ENCODE measurements at regions not wholly inside any gene's neighbourhood (a gene's known extent, or its start where the extent isn't known, plus 50 kb on each side); places are given as distances from the start of the nearest gene placed in this dataset.
A peak's percentile ranks its signal among the peaks of the same experiment; 100 is the strongest.

DNA sequence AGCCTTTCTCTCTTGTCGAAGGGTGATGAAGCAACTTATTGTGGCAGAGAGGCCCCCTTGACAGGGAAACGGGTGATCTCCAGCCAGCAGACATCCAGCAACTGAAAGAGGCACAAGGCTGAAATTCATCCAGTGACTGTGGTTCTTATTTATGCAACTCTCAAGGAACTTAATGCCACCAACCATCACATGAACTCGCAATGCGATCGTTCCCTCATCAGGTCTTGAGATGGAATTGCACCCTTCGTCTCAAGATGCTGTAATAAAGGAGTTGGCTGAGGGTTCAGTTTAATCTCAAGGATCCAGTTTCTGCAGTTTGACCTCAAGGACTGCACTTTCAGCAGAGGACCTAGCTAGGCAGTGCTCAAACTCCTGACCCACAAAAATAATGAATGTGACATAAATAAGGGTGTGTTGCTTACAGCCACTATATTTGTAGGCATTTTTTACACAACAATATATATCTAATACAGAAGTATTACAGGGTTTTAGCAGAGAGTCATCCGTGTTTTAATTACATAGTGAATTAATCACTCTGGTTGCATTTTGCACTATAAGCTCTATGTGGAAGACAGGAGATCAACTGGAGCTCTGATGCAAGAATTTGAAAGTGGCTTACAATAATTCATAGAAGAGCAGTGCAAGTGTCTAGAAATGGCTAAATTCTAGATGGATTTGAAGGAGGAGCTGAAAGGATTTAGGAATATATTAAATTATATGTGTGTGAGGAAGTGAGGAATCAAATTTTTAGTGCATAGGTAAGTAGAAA is 957.8 kb upstream of the CTNND2 start:
- H3K9me3 ChIP-seq (ENCODE audit: insufficient read depth in 2 of 2, low read depth in 1 of 2, low read length in 1 of 2) = no peaks in the 10 kb centered on the region
- no peak overlapping the region for H4K8ac ChIP-seq (ENCODE audit: extremely low read depth, insufficient read depth, low read length)
- H3K36me3 ChIP-seq (ENCODE audit: control insufficient read depth in 2 of 4, insufficient read depth in 4 of 4, low read length in 3 of 4) = no peaks in the 10 kb centered on the region
- no peak overlapping the region for H3K23ac ChIP-seq (ENCODE audit: insufficient read length)
- CTCF ChIA-PET (ENCODE audit: partially characterized antibody) = interaction anchor here (0.6 to 1.0 kb wide), 4 partner anchors 10 to 201 kb away, joined by 3 to 4 read pairs (median 3); no protein-coding TSS in a partner anchor
- POLR2A ChIA-PET (ENCODE audit: partially characterized antibody) = no interaction called here
- 81% methylated on average over 7 of the region's 7 CpGs; no CpG with 5 or more reads in 1 of the 2 experiments for whole genome bisulfite sequencing, 2 experiments (ENCODE audit: extremely low coverage in 1 of 2, insufficient coverage in 1 of 2, insufficient read length in 1 of 2, insufficient replicate concordance in 2 of 2, low coverage in 1 of 2, low lambda C conversion rate in 2 of 2, missing lambda C conversion rate in 1 of 2)
- no peak overlapping the region for H4K5ac ChIP-seq (ENCODE audit: insufficient read length, low read depth, low read length)
- no peak overlapping the region for H3K18ac ChIP-seq (ENCODE audit: extremely low read depth, low read length)
- H3K79me1 ChIP-seq (ENCODE audit: low read depth, low read length) = no peaks in the 10 kb centered on the region
- H2BK12ac ChIP-seq (ENCODE audit: low read depth, low read length) = no peak overlapping the region; the same call in 1 of the 2 replicates
- no peak overlapping the region for H3K14ac ChIP-seq (ENCODE audit: insufficient read length)
- no peak overlapping the region for H2BK5ac ChIP-seq (ENCODE audit: low read depth, low read length)
- H2AK5ac ChIP-seq (ENCODE audit: low read depth, low read length) = no peak overlapping the region
- peaks cover 0 to 5% (median 0%) of the 10 kb centered on the region in 4 experiments; a peak in 2 of 7 replicates for H3K4me1 ChIP-seq (replicated peaks in 1 of 4; ENCODE audit: control insufficient read depth in 3 of 4, insufficient read depth in 4 of 4, low read length in 3 of 4)
- no peak overlapping the region for H2BK120ac ChIP-seq (replicated peaks; ENCODE audit: low read depth, low read length)
- FAIRE-seq (peak; percentile 84), DNase-seq (ENCODE audit: low read depth in 1 of 2, low spot score in 2 of 2) (peak in 1 of 2 experiments; percentile 15)
- H3K79me2 ChIP-seq (ENCODE audit: control insufficient read depth in 1 of 2, insufficient read depth in 2 of 2, low read length in 2 of 2) = no peaks in the 10 kb centered on the region
- no peak overlapping the region for H2BK20ac ChIP-seq (ENCODE audit: low read length)
- no peaks in the 10 kb centered on the region for H3K27me3 ChIP-seq (replicated peaks in 1 of 4; ENCODE audit: control insufficient read depth in 3 of 4, extremely low read depth in 1 of 4, insufficient read depth in 3 of 4, low read length in 3 of 4)
- H4K91ac ChIP-seq (replicated peaks; ENCODE audit: insufficient read length, low read length) = no peak overlapping the region
- H3K4me2 ChIP-seq (ENCODE audit: insufficient read depth in 1 of 2, low read depth in 2 of 2, low read length in 2 of 2) = no peak overlapping the region
- no peak overlapping the region for H3K9ac ChIP-seq (replicated peaks in 1 of 4; ENCODE audit: extremely low read depth in 1 of 4, low read depth in 3 of 4, low read length in 3 of 4)
- no peak overlapping the region for H3K4me3 ChIP-seq (ENCODE audit: extremely low read depth in 1 of 4, insufficient read depth in 2 of 4, low read depth in 3 of 4, low read length in 4 of 4)
- no peak overlapping the region for H3K4ac ChIP-seq (replicated peaks; ENCODE audit: insufficient read length, low read depth, low read length)
- no peak overlapping the region for H3K56ac ChIP-seq (replicated peaks; ENCODE audit: insufficient read length, low read depth, low read length)
- no peaks in the 10 kb centered on the region for H3K23me2 ChIP-seq (ENCODE audit: low read depth, low read length)
- H3K27ac ChIP-seq (ENCODE audit: low read depth, low read length) = no peak overlapping the region
- peak overlapping the region; percentile 67; the same call in 1 of the 2 replicates for H2AFZ ChIP-seq (ENCODE audit: low read length)
- no peaks in the 10 kb centered on the region for H4K20me1 ChIP-seq (replicated peaks in 1 of 2; ENCODE audit: control insufficient read depth in 1 of 2, insufficient read depth in 2 of 2, low read length in 2 of 2)
- no peak overlapping the region for H2BK15ac ChIP-seq (ENCODE audit: low read length)

Measured in H1 (cell line).